NCI-H2029 (cell line): ENCODE measurements at regions not wholly inside any gene's neighbourhood (a gene's known extent, or its start where the extent isn't known, plus 50 kb on each side); places are given as distances from the start of the nearest gene placed in this dataset.

Experiments
- DNase-seq: peaks from one replicate; lab custom pipeline; 2025; lab: John Stamatoyannopoulos, UW

- DNase-seq, result no peak
Observed at GRCh38 chr2:7888876-7889275, 793.0 kb upstream of the ID2 start.

- DNase-seq, result no peak
Observed at GRCh38 chr2:7891312-7891711, 790.5 kb upstream of the ID2 start.

- no peak for DNase-seq
Observed at GRCh38 chr2:7895289-7895688, 786.6 kb upstream of the ID2 start.

GRCh38 chr2:7896940-7897487 is 784.8 kb upstream of the ID2 start:
- DNase-seq, result no peak

GRCh38 chr2:7899241-7899640 is 782.6 kb upstream of the ID2 start:
- no peak for DNase-seq

GRCh38 chr2:7899923-7900322 is 781.9 kb upstream of the ID2 start:
- no peak for DNase-seq

GRCh38 chr2:7900593-7900992 is 781.3 kb upstream of the ID2 start:
- DNase-seq, result no peak

GRCh38 chr2:7902251-7902765 is 779.5 kb upstream of the ID2 start:
- no peak for DNase-seq

- DNase-seq, result no peak
Observed at GRCh38 chr2:7904319-7904718, 777.5 kb upstream of the ID2 start.

GRCh38 chr2:7905756-7906155 is 776.1 kb upstream of the ID2 start:
- DNase-seq, result peak; percentile 85

- DNase-seq, result no peak
Observed at GRCh38 chr2:7906431-7906830, 775.4 kb upstream of the ID2 start.

- no peak for DNase-seq
Observed at GRCh38 chr2:7907041-7907440, 774.8 kb upstream of the ID2 start.

GRCh38 chr2:7910752-7911151 is 771.1 kb upstream of the ID2 start:
- DNase-seq, result no peak

GRCh38 chr2:7911196-7911595 is 770.7 kb upstream of the ID2 start:
- DNase-seq, result no peak

- no peak for DNase-seq
Observed at GRCh38 chr2:7913974-7914373, 767.9 kb upstream of the ID2 start.

GRCh38 chr2:7915302-7916091 is 766.4 kb upstream of the ID2 start:
- no peak for DNase-seq

GRCh38 chr2:7916670-7917069 is 765.2 kb upstream of the ID2 start:
- DNase-seq, result no peak

GRCh38 chr2:7919510-7919909 is 762.3 kb upstream of the ID2 start:
- DNase-seq, result no peak

GRCh38 chr2:7924023-7924762 is 757.7 kb upstream of the ID2 start:
- no peak for DNase-seq

- DNase-seq, result no peak
Observed at GRCh38 chr2:7925506-7925905, 756.4 kb upstream of the ID2 start.

- no peak for DNase-seq
Observed at GRCh38 chr2:7927691-7928090, 754.2 kb upstream of the ID2 start.

- DNase-seq, result no peak
Observed at GRCh38 chr2:7929281-7929680, 752.6 kb upstream of the ID2 start.
